HEK293 (cell line): ENCODE measurements at regions not wholly inside any gene's neighbourhood (a gene's known extent, or its start where the extent isn't known, plus 50 kb on each side); places are given as distances from the start of the nearest gene placed in this dataset.

ENCODE experiments used
- CTCF ChIA-PET: fragments of 350-600 bp; formaldehyde crosslinking; extraction: SDS; loops from one replicate; lab custom pipeline; 2021; ENCODE audit warnings: antibody characterized with exemption; lab: Yijun Ruan, JAX
- POLR2A ChIA-PET: fragments of 300-600 bp; formaldehyde crosslinking; extraction: SDS; loops from one replicate; lab custom pipeline; 2020; ENCODE audit warnings: antibody characterized with exemption, inconsistent platforms; lab: Yijun Ruan, JAX
- H3K27ac ChIP-seq: fragments of 200-500 bp; sonication (Bioruptor generic); 2 replicates; pipeline ENCODE4 v1.5.1; 2014; ENCODE audit warnings: low read depth, low read length, control low read depth, inconsistent platforms; ENCODE audit errors: extremely low read depth
- H3K36me3 ChIP-seq, 2 experiments: fragments of 200-500 bp in 1 of 2; sonication (Bioruptor generic) in 1 of 2; 1 replicate in 1 of 2; 2 replicates in 1 of 2; pipeline ENCODE4 v1.5.1; 2014 to 2017; ENCODE audit warnings: inconsistent platforms in 2 of 2, low read length in 2 of 2; ENCODE audit not compliant: control insufficient read depth in 2 of 2, insufficient read depth in 1 of 2
- H3K4me1 ChIP-seq: fragments of 200-500 bp; sonication (Bioruptor generic); 2 replicates; pipeline ENCODE4 v1.5.1; 2014; ENCODE audit warnings: mild to moderate bottlenecking, low read length, inconsistent platforms; ENCODE audit not compliant: control insufficient read depth, insufficient read depth
- H3K4me3 ChIP-seq: 2 replicates; pipeline ENCODE4 v1.5.1; 2011; ENCODE audit warnings: low read depth, mild to moderate bottlenecking, control low read depth, low read length, moderate library complexity
- H3K9me3 ChIP-seq: fragments of 200-500 bp; sonication (Bioruptor generic); 2 replicates; pipeline ENCODE4 v1.5.1; 2014; ENCODE audit warnings: low read depth, low read length, inconsistent platforms; ENCODE audit not compliant: control insufficient read depth, insufficient read depth
- FEZF1 ChIP-seq: fragments of 450-650 bp; formaldehyde crosslinking; IDR thresholded peaks from 2 replicates; pipeline ENCODE4 v1.5.1; 2016; ENCODE audit warnings: missing biosample characterization, missing genetic modification characterization
- GLI4 ChIP-seq: fragments of 450-650 bp; formaldehyde crosslinking; IDR thresholded peaks from 2 replicates; pipeline ENCODE4 v1.5.1; 2016; ENCODE audit warnings: missing biosample characterization, missing genetic modification characterization
- IKZF3 ChIP-seq: fragments of 450-650 bp; IDR thresholded peaks from 2 replicates; pipeline ENCODE4 v1.5.0; 2018; ENCODE audit warnings: missing biosample characterization, mild to moderate bottlenecking, missing genetic modification characterization, moderate library complexity
- KLF8 ChIP-seq: fragments of 450-650 bp; formaldehyde crosslinking; IDR thresholded peaks from 2 replicates; pipeline ENCODE4 v1.5.1; 2016; ENCODE audit warnings: missing biosample characterization, missing genetic modification characterization
- MEIS1 ChIP-seq: sonication (generic); formaldehyde crosslinking; IDR thresholded peaks from 2 replicates; pipeline ENCODE4 v1.8.1; 2022; ENCODE audit warnings: missing genetic modification reagents, mild to moderate bottlenecking, borderline replicate concordance
- MZF1 ChIP-seq: fragments of 450-650 bp; formaldehyde crosslinking; IDR thresholded peaks from 2 replicates; pipeline ENCODE4 v1.5.1; 2017; ENCODE audit warnings: missing biosample characterization, missing genetic modification characterization, borderline replicate concordance
- PRDM2 ChIP-seq: fragments of 450-650 bp; formaldehyde crosslinking; IDR thresholded peaks from 2 replicates; pipeline ENCODE4 v1.5.1; 2016; ENCODE audit warnings: missing biosample characterization, missing genetic modification characterization, borderline replicate concordance
- ZEB2 ChIP-seq: fragments of 450-650 bp; formaldehyde crosslinking; IDR thresholded peaks from 2 replicates; pipeline ENCODE4 v1.5.1; 2016; ENCODE audit warnings: missing biosample characterization, missing genetic modification characterization
- ZIC2 ChIP-seq: fragments of 450-650 bp; formaldehyde crosslinking; IDR thresholded peaks from 2 replicates; pipeline ENCODE4 v1.5.1; 2016; ENCODE audit warnings: missing biosample characterization, missing genetic modification characterization
- ZNF157 ChIP-seq: fragments of 450-650 bp; formaldehyde crosslinking; IDR thresholded peaks from 2 replicates; pipeline ENCODE4 v1.5.1; 2016; ENCODE audit warnings: missing biosample characterization, missing genetic modification characterization
- ZNF202 ChIP-seq: fragments of 450-650 bp; formaldehyde crosslinking; IDR thresholded peaks from 2 replicates; pipeline ENCODE4 v1.5.1; 2016; ENCODE audit warnings: missing biosample characterization, missing genetic modification characterization, borderline replicate concordance
- ZNF221 ChIP-seq: fragments of 450-650 bp; formaldehyde crosslinking; IDR thresholded peaks from 2 replicates; pipeline ENCODE4 v1.5.1; 2017; ENCODE audit warnings: missing biosample characterization, missing genetic modification characterization, borderline replicate concordance
- ZNF324 ChIP-seq: fragments of 450-650 bp; formaldehyde crosslinking; IDR thresholded peaks from 2 replicates; pipeline ENCODE4 v1.5.1; 2016; ENCODE audit warnings: missing biosample characterization, missing genetic modification characterization
- ZNF354C ChIP-seq: fragments of 450-650 bp; formaldehyde crosslinking; IDR thresholded peaks from 2 replicates; pipeline ENCODE4 v1.5.1; 2016; ENCODE audit warnings: missing biosample characterization, missing genetic modification characterization, low read depth, borderline replicate concordance
- ZNF423 ChIP-seq: fragments of 450-650 bp; formaldehyde crosslinking; IDR thresholded peaks from 2 replicates; pipeline ENCODE4 v1.5.1; 2016; ENCODE audit warnings: missing biosample characterization, missing genetic modification characterization
- ZNF48 ChIP-seq: fragments of 450-650 bp; formaldehyde crosslinking; IDR thresholded peaks from 2 replicates; pipeline ENCODE4 v1.5.1; 2016; ENCODE audit warnings: missing biosample characterization, missing genetic modification characterization
- ZNF488 ChIP-seq: fragments of 450-650 bp; formaldehyde crosslinking; IDR thresholded peaks from 2 replicates; pipeline ENCODE4 v1.5.1; 2016; ENCODE audit warnings: missing biosample characterization, missing genetic modification characterization
- ZNF549 ChIP-seq: fragments of 450-650 bp; IDR thresholded peaks from 2 replicates; pipeline ENCODE4 v1.5.1; 2018; ENCODE audit warnings: missing biosample characterization, missing genetic modification characterization, mild to moderate bottlenecking, inconsistent platforms, moderate library complexity
- ZNF561 ChIP-seq: fragments of 450-650 bp; IDR thresholded peaks from 2 replicates; pipeline ENCODE4 v1.5.1; 2018; ENCODE audit warnings: missing biosample characterization, missing genetic modification characterization, borderline replicate concordance
- ZNF610 ChIP-seq: fragments of 450-650 bp; formaldehyde crosslinking; IDR thresholded peaks from 2 replicates; pipeline ENCODE4 v1.5.1; 2016; ENCODE audit warnings: missing biosample characterization, missing genetic modification characterization, borderline replicate concordance
- ZNF639 ChIP-seq: fragments of 450-650 bp; formaldehyde crosslinking; IDR thresholded peaks from 2 replicates; pipeline ENCODE4 v1.5.1; 2016; ENCODE audit warnings: missing biosample characterization, missing genetic modification characterization
- ZNF660 ChIP-seq: fragments of 450-650 bp; IDR thresholded peaks from 2 replicates; pipeline ENCODE4 v1.5.1; 2018; ENCODE audit warnings: missing biosample characterization, mild to moderate bottlenecking, missing genetic modification characterization
- ZNF747 ChIP-seq: fragments of 450-650 bp; formaldehyde crosslinking; IDR thresholded peaks from 2 replicates; pipeline ENCODE4 v1.5.1; 2016; ENCODE audit warnings: missing biosample characterization, missing genetic modification characterization
- ZNF792 ChIP-seq: fragments of 450-650 bp; formaldehyde crosslinking; IDR thresholded peaks from 2 replicates; pipeline ENCODE4 v1.5.1; 2016; ENCODE audit warnings: missing biosample characterization, missing genetic modification characterization
- ZNF843 ChIP-seq: fragments of 450-650 bp; formaldehyde crosslinking; IDR thresholded peaks from 2 replicates; pipeline ENCODE4 v1.5.1; 2016; ENCODE audit warnings: missing biosample characterization, missing genetic modification characterization

- ChIA-PET CTCF (no interaction called here), POLR2A (no interaction called here)
- Histone ChIP-seq H3K4me3 (no peak overlapping the region), H3K4me1 (no peaks in the 10 kb centered on the region), H3K36me3 (no peaks in the 10 kb centered on the region), H3K27ac (no peak overlapping the region), H3K9me3 (no peaks in the 10 kb centered on the region)
- TF ChIP-seq FEZF1 (tag by site-specific recombination) (no peak), MEIS1 (no peak), ZNF202 (tag by site-specific recombination) (no peak), ZEB2 (tag by site-specific recombination) (no peak), ZNF843 (tag by site-specific recombination) (no peak), ZNF423 (tag by site-specific recombination) (no peak), ZNF660 (tag by site-specific recombination) (no peak), ZIC2 (tag by site-specific recombination) (no peak), ZNF221 (tag by site-specific recombination) (no peak), ZNF561 (tag by site-specific recombination) (no peak), KLF8 (tag by site-specific recombination) (no peak)
- TF ChIP-seq, all 188 proteins: peak for 0
Measured at GRCh38 chr21:20418353-20418752, 579.9 kb upstream of the NCAM2 start.

GRCh38 chr21:20419772-20420171 is 578.4 kb upstream of the NCAM2 start:
- H3K36me3 ChIP-seq = no peaks in the 10 kb centered on the region
- TF ChIP-seq ZNF747 (no peak), ZNF324 (tag by site-specific recombination) (no peak), ZNF354C (tag by site-specific recombination) (no peak), ZNF610 (tag by site-specific recombination) (no peak), PRDM2 (tag by site-specific recombination) (no peak), ZNF549 (tag by site-specific recombination) (no peak), IKZF3 (tag by site-specific recombination) (no peak)
- no peaks in the 10 kb centered on the region for H3K4me1 ChIP-seq
- ChIA-PET CTCF (no interaction called here), POLR2A (no interaction called here)
- H3K4me3 ChIP-seq = no peak overlapping the region
- H3K27ac ChIP-seq = no peak overlapping the region
- no peaks in the 10 kb centered on the region for H3K9me3 ChIP-seq

GRCh38 chr21:20424943-20425342 is 573.3 kb upstream of the NCAM2 start:
- no peaks in the 10 kb centered on the region for H3K9me3 ChIP-seq
- no peaks in the 10 kb centered on the region for H3K4me1 ChIP-seq
- ChIA-PET CTCF (no interaction called here), POLR2A (no interaction called here)
- TF ChIP-seq FEZF1 (tag by site-specific recombination) (no peak), ZNF488 (tag by site-specific recombination) (no peak), ZNF639 (tag by site-specific recombination) (no peak), ZNF48 (tag by site-specific recombination) (no peak), ZNF792 (no peak), GLI4 (tag by site-specific recombination) (no peak), ZNF157 (tag by site-specific recombination) (no peak), MZF1 (tag by site-specific recombination) (no peak)
- no peak overlapping the region for H3K27ac ChIP-seq
- no peaks in the 10 kb centered on the region for H3K36me3 ChIP-seq
- no peak overlapping the region for H3K4me3 ChIP-seq
